AG09319 (cell line): ENCODE measurements at regions not wholly inside any gene's neighbourhood (a gene's known extent, or its start where the extent isn't known, plus 50 kb on each side); places are given as distances from the start of the nearest gene placed in this dataset.

Source experiments
- DNase-seq: peaks from one replicate; pipeline ENCODE4 v3.0.0-alpha.2; 2010; ENCODE audit warnings: low read depth; ENCODE audit errors: extremely low read depth
- CTCF ChIP-seq: IDR thresholded peaks from 2 replicates; pipeline ENCODE4 v1.5.1; 2011; ENCODE audit warnings: low read depth, mild to moderate bottlenecking, inconsistent platforms, low read length, moderate library complexity

- no peak for DNase-seq
- TF ChIP-seq CTCF: no peak
Observed at GRCh38 chrX:80098038-80098437, 83.5 kb downstream of the TBX22 start.

DNA sequence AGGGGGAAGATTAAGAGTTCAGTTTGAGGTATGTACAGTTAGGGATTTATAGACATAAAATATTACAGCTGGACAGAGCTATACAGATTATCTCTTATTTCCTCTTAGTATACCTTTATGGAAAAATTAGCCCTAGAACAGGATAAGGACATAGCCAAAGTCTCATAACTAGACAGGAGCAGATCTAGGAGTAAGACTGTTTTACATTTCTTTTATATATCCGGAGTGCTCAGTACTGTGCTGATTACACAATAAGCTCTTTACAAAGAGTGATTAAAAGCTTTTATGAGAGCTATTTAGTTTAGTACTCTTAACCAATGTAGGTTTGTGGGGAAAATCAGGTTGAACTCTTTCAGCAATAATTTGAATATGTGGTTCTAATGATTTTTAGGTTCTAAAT, 105.8 kb downstream of the TBX22 start:
- no peak for TF ChIP-seq CTCF
- no peak for DNase-seq

DNA sequence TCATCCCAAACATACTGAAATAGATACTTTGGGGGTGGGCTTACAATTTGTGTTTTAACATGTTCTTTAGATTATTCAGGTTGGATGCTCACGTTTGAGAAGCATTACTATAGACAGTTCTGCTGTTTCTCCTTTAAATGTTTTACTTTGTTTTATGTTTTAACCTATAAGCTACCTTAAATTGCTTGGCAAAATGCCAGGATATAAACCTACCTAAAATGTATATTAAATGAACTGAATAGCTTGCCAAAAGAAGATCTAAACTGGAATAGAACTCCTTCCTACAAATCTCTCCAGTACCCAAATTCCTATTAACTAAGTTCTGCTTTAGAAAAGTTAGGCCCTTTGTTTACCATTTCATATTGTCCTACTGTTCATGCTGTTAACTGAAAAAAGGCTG, 124.4 kb downstream of the TBX22 start:
- no peak for DNase-seq
- no peak for TF ChIP-seq CTCF

- TF ChIP-seq CTCF: no peak
- DNase-seq: no peak
Observed at GRCh38 chrX:80139564-80139963, 125.0 kb downstream of the TBX22 start.

DNA sequence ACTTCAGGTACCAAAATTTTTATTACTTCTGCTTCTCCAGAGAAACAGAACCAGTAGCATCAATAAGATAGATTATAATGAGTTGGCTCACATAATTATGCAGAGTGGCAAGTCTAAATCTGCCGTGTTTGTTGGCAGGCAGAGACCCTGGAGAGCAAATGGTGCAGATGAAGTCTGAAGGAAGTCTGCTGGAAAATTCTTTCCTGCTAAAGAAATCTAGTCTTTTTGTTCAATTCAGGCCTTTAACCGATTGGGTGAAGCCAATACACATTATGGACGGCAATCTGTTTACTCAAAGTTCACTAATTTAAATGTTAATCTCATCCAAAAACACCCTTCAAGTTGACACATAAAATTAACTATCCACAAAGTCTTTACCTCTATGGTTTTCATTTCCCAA, 156.0 kb downstream of the TBX22 start:
- TF ChIP-seq CTCF: no peak
- no peak for DNase-seq

DNA sequence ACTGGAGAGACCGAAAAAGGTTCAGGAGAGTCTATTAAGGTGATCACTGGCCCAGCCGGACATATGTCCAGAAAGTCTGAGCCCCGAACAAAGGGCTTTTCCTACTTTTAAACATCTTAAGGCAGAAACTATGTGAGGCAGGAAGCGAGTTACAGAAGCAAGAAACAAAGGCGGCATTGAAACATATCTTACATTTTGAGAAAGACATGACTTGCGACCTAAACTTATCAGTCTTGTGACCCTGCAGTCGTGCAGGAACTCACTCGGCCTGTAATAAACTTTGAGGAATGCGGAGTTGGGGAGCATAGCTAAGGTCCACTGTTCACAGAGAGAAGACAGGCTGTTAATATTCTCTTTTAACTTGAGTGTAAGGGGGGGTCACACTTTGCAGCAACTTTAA, 158.7 kb downstream of the TBX22 start:
- DNase-seq: no peak
- TF ChIP-seq CTCF: no peak

- no peak for DNase-seq
- TF ChIP-seq CTCF: no peak
Observed at GRCh38 chrX:80174925-80175574, 160.5 kb downstream of the TBX22 start.
